RKO (cell line): ENCODE measurements at regions not wholly inside any gene's neighbourhood (a gene's known extent, or its start where the extent isn't known, plus 50 kb on each side); places are given as distances from the start of the nearest gene placed in this dataset.
"Not testable (repeated sequence)": the region's sequence is repeated elsewhere in the genome, so short reads cannot be mapped to it uniquely, and the experiment has no call there.

Experiments used
- DNase-seq: peaks from one replicate; pipeline ENCODE4 v3.0.0-alpha.2; 2016; ENCODE audit warnings: low spot score

- no peak for DNase-seq
Observed at GRCh38 chr5:124871303-124871702, 124.9 kb upstream of the ZNF608 start.

- DNase-seq: no peak
Observed at GRCh38 chr5:124872086-124872485, 125.6 kb upstream of the ZNF608 start.

DNA sequence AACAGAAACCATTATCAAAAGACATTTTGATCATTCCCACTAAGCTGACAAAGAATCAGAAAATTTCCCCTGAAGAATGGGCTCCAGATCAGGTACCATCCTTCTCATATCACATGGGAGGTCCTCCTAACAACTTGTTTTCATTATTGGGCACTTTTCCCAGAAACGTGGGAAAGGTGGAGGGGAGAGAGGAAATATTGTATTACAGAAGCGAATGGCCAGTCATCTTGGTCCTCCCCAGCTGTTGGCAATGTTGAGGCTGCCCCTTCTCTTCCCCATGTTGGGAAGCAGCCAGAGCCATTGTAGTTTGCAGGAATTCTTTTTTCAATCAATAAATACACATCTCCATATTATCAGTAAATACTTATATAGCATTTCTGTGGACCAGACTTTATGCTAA is 126.2 kb upstream of the ZNF608 start:
- no peak for DNase-seq

DNA sequence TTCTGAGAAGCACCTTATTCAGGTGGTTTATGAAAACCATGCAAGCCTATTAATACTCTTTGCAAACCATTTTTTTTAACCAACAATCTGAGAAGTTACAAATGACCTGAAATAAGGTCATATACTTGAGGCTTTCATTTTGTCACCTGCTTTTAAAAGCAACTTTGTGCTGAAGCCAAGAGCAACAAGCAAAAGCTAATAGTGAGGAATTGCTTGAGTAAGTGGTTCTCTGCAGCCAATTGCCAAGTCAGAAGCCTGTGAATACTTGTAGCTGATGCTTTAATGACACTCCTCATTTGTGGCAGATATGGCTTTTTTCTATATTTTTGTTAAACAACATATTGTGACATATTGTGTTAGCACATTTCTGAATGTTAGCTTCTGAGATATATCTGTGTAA is 126.7 kb upstream of the ZNF608 start:
- no peak for DNase-seq

DNA sequence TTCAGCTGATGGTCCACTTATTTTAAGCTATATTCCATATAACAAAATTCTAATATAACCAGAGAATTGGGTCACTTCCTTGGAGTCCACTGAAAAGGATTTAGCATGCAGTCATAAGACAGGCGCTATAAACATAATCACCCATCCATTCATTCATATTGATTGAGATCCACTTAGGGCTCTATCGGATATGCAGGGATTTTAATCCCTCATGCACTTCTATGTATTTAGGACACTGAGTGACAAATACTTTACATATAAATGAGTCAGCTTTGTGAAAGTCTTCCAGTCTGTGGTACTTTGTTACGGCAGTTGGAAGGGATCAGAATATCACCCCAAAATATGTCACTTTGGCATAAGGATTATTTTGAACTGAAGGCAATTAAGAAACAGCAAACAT is 127.3 kb upstream of the ZNF608 start:
- DNase-seq: no peak

GRCh38 chr5:124876566-124876965 is 130.1 kb upstream of the ZNF608 start:
- no peak for DNase-seq

- DNase-seq: no peak
Observed at GRCh38 chr5:124876983-124877382, 130.5 kb upstream of the ZNF608 start.

GRCh38 chr5:124877501-124878146 is 131.2 kb upstream of the ZNF608 start:
- no peak for DNase-seq

GRCh38 chr5:124878583-124879342 is 132.3 kb upstream of the ZNF608 start:
- no peak for DNase-seq

DNA sequence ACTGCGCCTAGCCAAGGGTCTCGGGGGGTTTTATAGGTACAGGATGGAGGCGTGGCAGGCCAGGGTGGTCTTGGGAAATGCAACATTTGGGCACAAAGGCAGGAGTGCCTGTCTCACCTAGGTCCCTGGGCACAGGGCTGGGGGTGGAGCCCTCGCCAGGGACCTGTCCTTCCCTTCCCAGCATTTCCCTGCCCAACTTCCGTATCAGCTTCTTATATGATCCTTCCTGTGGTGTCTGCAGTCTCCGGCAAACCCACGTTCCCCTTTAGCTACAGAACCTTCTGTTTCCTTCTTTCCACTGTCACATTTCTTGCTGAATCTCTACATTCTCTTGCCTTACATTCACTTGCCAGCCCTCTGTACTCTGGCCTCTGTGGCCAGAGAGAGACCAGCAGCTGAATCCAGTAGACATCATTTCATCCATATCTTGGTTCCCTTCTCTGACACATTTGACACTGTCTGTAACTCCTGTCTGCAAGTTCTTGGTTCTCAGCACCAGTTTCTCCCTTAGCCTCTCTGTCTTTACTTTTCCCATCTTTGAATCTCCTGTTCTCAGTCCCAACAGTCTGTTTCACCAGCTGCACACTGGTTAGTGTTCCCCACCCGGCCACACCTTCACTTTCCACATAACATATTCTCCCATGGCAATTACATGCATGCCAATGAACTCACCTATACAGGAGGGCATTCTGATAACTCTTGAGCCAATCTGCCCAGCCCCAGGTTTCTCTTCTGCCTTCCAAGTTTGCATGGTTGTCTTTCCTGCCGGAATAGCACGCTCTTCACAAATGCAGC is 134.7 kb upstream of the ZNF608 start:
- no peak for DNase-seq

- DNase-seq: no peak
Observed at GRCh38 chr5:124883681-124884080, 137.2 kb upstream of the ZNF608 start.

GRCh38 chr5:124884114-124884513 is 137.7 kb upstream of the ZNF608 start:
- DNase-seq: no peak

DNA sequence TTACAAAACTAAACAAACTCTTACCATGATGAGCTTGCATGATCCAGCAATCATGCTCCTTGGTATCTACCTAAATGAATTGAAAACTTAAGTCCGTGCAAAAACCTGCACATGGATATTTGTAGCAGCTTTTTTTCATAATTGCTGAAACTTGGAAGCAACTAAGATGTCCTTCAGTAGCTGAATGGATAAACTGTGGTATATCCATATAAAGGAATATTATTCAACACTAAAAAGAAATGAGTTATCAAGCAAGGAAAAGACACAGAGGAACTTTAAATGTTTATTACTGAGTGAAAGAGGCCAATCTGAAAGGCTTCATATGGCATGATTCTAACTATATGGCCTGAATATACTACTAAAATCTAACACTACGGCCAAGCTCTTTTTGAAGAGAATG is 139.1 kb upstream of the ZNF608 start:
- DNase-seq: no peak

DNA sequence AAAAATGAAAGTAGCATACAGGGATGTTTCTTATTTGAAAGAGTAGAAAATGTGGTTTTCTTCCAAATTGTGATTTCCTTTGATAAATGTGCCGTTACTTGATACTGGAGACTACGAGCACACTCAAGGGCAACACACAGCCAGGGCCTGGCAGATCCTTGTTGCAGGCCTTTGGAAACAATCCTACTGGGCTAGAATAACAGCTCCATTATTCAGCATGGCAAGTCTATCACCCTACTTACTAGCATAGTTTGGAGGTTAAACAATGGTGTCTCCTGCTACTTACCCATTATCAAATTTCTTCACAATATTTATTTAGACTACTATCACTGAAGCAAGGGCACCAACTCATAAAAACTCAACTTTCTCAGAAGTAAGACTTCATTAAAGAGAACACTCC is 140.8 kb upstream of the ZNF608 start:
- DNase-seq: no peak

DNA sequence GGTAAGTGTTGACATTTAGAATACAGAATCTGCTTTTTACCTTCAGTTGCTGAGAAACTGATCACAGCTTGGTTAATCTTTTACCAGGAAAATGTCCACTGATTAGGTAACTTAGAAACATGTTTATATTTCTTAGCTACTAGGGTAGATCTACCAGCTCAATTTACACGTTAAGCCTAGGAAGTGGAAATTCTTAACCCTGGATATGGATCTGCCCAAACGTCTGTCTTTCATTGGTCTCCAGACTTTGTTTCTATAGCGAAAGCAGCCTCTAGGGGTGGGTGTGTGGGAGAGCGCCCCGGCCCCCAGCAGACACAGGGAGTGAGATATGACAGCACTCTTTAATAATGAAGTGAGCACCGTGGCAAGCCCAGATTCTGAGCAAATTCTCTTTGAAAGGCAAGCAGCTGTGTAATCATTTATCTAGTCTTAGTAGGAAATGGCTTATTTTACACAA is 141.6 kb upstream of the ZNF608 start:
- no peak for DNase-seq

DNA sequence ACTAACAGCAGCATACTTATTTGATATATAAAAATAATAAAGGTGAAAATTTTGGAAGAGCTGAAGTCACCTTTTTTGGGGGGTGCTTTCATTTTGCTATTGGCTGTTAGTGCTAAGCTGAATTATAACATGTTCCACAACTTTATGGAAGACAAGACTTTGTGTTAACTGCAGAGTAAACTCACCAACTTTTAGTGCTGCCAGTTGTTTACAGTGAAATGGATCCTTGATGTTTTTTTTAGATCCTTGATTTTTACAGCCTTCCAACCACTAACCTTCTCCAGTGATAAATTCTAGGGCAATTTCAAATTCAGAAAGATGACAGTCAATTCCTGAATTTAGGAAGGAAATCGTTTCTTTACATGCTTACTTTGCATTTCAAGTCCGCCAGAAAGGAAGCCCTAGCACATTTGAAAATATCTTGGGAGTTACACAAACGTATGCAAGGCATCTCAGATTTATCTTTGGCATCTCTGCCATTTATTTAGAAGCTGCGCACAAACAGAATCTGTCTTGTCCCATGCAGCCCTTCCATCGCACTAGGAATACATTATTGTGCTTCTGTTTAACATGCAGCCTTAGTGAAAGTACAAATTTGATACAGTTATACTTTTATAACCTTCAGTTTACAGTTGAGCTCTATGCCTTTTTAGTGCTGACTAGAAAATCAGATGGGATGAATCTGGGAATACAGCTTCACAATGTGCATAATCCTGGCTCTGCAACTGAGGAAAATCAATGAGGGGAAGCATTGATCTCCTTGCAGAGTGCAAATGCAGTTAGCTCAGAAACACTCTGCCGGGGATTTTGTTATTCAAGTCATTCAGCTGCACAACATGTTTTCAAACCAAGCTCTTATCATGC is 142.4 kb upstream of the ZNF608 start:
- DNase-seq: no peak

- no peak for DNase-seq
Observed at GRCh38 chr5:124889486-124889825, 143.0 kb upstream of the ZNF608 start.

DNA sequence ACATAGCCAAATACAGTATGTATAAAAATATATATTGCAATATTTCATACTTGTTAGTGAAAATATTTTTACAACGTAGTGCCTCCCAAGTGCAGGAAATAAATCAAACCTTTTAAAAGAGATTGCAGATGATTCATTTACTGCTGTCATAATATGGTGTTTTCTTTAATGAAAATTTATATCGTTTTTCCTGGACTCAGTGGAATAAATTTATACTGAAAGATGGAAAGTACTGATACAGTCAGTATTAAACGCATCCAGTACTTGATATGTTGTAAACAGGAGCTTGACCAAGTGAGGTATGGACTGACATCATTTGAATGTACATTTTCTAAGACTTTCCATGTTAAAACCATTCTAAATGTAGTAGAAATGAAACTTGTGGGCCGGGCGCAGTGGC is 143.4 kb upstream of the ZNF608 start:
- no peak for DNase-seq

GRCh38 chr5:124890442-124890841 is 144.0 kb upstream of the ZNF608 start:
- DNase-seq: not testable (repeated sequence)

DNA sequence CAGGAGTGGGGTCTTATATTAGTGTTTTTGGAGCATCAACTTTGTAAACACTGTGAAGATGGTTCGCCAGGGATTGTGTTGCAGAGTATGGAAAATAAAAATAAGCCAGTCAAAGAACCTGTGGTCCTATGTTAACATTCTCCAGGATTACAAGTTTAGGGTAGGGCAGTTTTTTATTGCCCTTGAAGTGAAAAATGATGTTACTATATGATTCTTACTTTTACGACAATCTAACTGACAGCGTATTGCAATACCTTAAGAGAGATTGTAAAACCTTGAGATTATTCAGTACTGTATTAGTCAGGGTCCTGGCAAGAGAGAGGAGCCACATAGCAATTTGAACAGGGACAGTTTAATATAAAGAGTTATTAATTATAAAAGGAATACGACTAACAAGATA is 144.7 kb upstream of the ZNF608 start:
- no peak for DNase-seq

DNA sequence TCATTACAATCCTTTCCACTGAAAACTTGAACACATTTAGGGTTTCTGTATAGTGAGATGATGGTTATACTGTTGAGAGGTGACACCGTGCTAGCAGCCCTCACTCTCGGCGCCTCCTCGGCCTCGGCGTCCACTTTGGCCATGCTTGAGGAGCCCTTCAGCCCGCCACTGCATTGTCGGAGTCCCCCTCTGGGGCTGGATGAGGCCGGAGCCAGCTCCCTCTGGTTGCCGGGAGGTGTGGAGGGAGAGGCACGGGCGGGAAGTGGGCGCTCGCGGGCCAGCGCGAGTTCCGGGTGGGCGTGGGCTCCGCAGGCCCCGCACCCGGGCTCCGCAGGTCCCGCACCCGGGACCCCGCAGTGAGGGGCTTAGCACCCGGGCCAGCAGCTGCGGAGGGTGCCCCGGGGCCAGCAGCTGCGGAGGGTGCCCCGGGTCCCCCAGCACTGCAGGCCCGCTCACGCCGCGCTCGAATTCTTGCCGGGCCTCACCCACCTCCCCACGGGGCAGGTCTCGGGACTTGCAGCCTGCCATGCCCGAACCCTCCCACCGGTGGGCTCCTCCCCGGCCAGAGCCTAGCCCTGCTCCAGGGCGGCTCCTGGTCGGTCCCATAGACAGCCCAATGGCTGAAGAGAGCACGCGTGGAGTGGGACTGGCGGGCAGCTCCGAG is 145.9 kb upstream of the ZNF608 start:
- DNase-seq: no peak

GRCh38 chr5:124894541-124894940 is 148.1 kb upstream of the ZNF608 start:
- no peak for DNase-seq
